ENCODE measurements at regions not wholly inside any gene's neighbourhood (a gene's known extent, or its start where the extent isn't known, plus 50 kb on each side); places are given as distances from the start of the nearest gene placed in this dataset.
A peak's percentile ranks its signal among the peaks of the same experiment; 100 is the strongest.

GRCh38 chr3:69684309-69684961 is 54.8 kb upstream of the MITF start:
- no peak for FAIRE-seq
- no peak for ATAC-seq

GRCh38 chr3:69683082-69683806 is 56.0 kb upstream of the MITF start:
- Histone ChIP-seq H3K4me1 (ENCODE audit: control insufficient read depth, insufficient read depth, low read length) (no peaks in the 10 kb centered on the region), H4K20me1 (ENCODE audit: control insufficient read depth, insufficient read depth) (no peaks in the 10 kb centered on the region), H3K4me3 (no peak overlapping the region), H3K27me3 (replicated peaks in 1 of 2; ENCODE audit: control insufficient read depth in 2 of 2, insufficient read depth in 2 of 2, low read length in 1 of 2) (no peaks in the 10 kb centered on the region), H3K9ac (ENCODE audit: control insufficient read depth, insufficient read depth, low read length) (no peak overlapping the region), H3K9me3 (replicated peaks; ENCODE audit: control insufficient read depth, insufficient read depth, low read length) (no peaks in the 10 kb centered on the region), H3K79me2 (ENCODE audit: control insufficient read depth, insufficient read depth, low read length) (no peaks in the 10 kb centered on the region), H3K27ac (ENCODE audit: control insufficient read depth, insufficient read depth) (no peak overlapping the region), H3K4me2 (ENCODE audit: control insufficient read depth, insufficient read depth) (no peak overlapping the region), H3K36me3 (ENCODE audit: control insufficient read depth in 2 of 2, insufficient read depth in 2 of 2, low read length in 1 of 2) (no peaks in the 10 kb centered on the region), H2AFZ (ENCODE audit: control insufficient read depth, low read depth, low read length) (no peak overlapping the region)
- ChIA-PET POLR2A (no interaction called here), SMC1A (ENCODE audit: uncharacterized antibody, unreplicated experiment) (no interaction called here), CTCF (no interaction called here), RAD21 (ENCODE audit: unreplicated experiment) (no interaction called here)
- 38% methylated on average over 4 of the region's 4 CpGs for WGBS (ENCODE audit: insufficient coverage, insufficient replicate concordance, low lambda C conversion rate, missing lambda C conversion rate)
- no peak for FAIRE-seq
- ATAC-seq, result no peak
- intact Hi-C loops (cut with micrococcal nuclease; ENCODE audit: unreplicated experiment), result loop anchor here (1.0 kb wide), 1 partner anchor 33 kb away; no protein-coding TSS in a partner anchor
- in situ Hi-C loops (cut with MboI), result no loop called here
- no TSS peak for BruUV-seq (replicated peaks)
- no peak for DNase-seq (ENCODE audit: low read depth, low spot score)
- TF ChIP-seq HDAC6 (IDR thresholded peaks at IDR 0.05; ENCODE audit: unreplicated experiment) (no peak), ZZZ3 (IDR thresholded peaks at IDR 0.05; ENCODE audit: control insufficient read depth, insufficient read length, low read depth) (no peak), PAX8 (IDR thresholded peaks at IDR 0.05) (no peak), MLLT1 (IDR thresholded peaks at IDR 0.05) (no peak), ASH2L (IDR thresholded peaks at IDR 0.05; ENCODE audit: borderline replicate concordance, low read depth) (no peak), SKIL (IDR thresholded peaks at IDR 0.05; ENCODE audit: low read depth, poor library complexity, severe bottlenecking) (no peak), CBFB (IDR thresholded peaks at IDR 0.05; ENCODE audit: low read depth) (no peak), PML (IDR thresholded peaks at IDR 0.05; ENCODE audit: low read length) (no peak), EED (IDR thresholded peaks at IDR 0.05; ENCODE audit: low read depth) (no peak)

More at GRCh38 chr3:69684309-69684961, 54.8 kb upstream of the MITF start:
- SMC1A ChIA-PET (ENCODE audit: uncharacterized antibody, unreplicated experiment), result no interaction called here
- CTCF ChIA-PET, result no interaction called here
- no peak overlapping the region for H3K27ac ChIP-seq (ENCODE audit: control insufficient read depth, insufficient read depth)
- no peaks in the 10 kb centered on the region for H3K79me2 ChIP-seq (ENCODE audit: control insufficient read depth, insufficient read depth, low read length)
- no TSS peak for BruUV-seq (replicated peaks)
- intact Hi-C loops (cut with micrococcal nuclease; ENCODE audit: unreplicated experiment) (no loop called here), in situ Hi-C loops (cut with MboI) (no loop called here)
- H3K36me3 ChIP-seq (ENCODE audit: control insufficient read depth in 2 of 2, insufficient read depth in 2 of 2, low read length in 1 of 2), result no peaks in the 10 kb centered on the region
- RAD21 ChIA-PET (ENCODE audit: unreplicated experiment), result no interaction called here
- no peaks in the 10 kb centered on the region for H3K27me3 ChIP-seq (replicated peaks in 1 of 2; ENCODE audit: control insufficient read depth in 2 of 2, insufficient read depth in 2 of 2, low read length in 1 of 2)
- POLR2A ChIA-PET, result no interaction called here
- no peaks in the 10 kb centered on the region for H3K9me3 ChIP-seq (replicated peaks; ENCODE audit: control insufficient read depth, insufficient read depth, low read length)
- no peak overlapping the region for H2AFZ ChIP-seq (ENCODE audit: control insufficient read depth, low read depth, low read length)
- no peaks in the 10 kb centered on the region for H3K4me1 ChIP-seq (ENCODE audit: control insufficient read depth, insufficient read depth, low read length)
- H3K4me3 ChIP-seq, result no peak overlapping the region
- 33% methylated on average over 2 of the region's 2 CpGs for WGBS (ENCODE audit: insufficient coverage, insufficient replicate concordance, low lambda C conversion rate, missing lambda C conversion rate)
- DNase-seq (ENCODE audit: low read depth, low spot score), result no peak
- TF ChIP-seq ZNF274 (IDR thresholded peaks at IDR 0.05; ENCODE audit: insufficient read depth, insufficient read length) (no peak), CEBPB (IDR thresholded peaks at IDR 0.05; ENCODE audit: borderline replicate concordance in 1 of 2, low read depth in 2 of 2, low read length in 2 of 2) (no peak), SUZ12 (IDR thresholded peaks at IDR 0.05; ENCODE audit: unreplicated experiment) (no peak), SMAD5 (IDR thresholded peaks at IDR 0.05; ENCODE audit: low read depth) (no peak), ZNF384 (IDR thresholded peaks at IDR 0.05; ENCODE audit: borderline replicate concordance, low read depth, low read length) (no peak), SREBF1 (IDR thresholded peaks at IDR 0.05; ENCODE audit: low read length) (no peak)
- TF ChIP-seq, protein P1, sequence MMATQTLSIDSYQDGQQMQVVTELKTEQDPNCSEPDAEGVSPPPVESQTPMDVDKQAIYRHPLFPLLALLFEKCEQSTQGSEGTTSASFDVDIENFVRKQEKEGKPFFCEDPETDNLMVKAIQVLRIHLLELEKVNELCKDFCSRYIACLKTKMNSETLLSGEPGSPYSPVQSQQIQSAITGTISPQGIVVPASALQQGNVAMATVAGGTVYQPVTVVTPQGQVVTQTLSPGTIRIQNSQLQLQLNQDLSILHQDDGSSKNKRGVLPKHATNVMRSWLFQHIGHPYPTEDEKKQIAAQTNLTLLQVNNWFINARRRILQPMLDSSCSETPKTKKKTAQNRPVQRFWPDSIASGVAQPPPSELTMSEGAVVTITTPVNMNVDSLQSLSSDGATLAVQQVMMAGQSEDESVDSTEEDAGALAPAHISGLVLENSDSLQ (IDR thresholded peaks at IDR 0.05), result peak; percentile 77
- no peaks in the 10 kb centered on the region for H4K20me1 ChIP-seq (ENCODE audit: control insufficient read depth, insufficient read depth)
- no peak overlapping the region for H3K4me2 ChIP-seq (ENCODE audit: control insufficient read depth, insufficient read depth)
- no peak overlapping the region for H3K9ac ChIP-seq (ENCODE audit: control insufficient read depth, insufficient read depth, low read length)
